CD4-positive, alpha-beta T cell treated with Interleukin-17A for 4 hours (primary cell): ENCODE measurements at regions not wholly inside any gene's neighbourhood (a gene's known extent, or its start where the extent isn't known, plus 50 kb on each side); places are given as distances from the start of the nearest gene placed in this dataset.
"Not testable (repeated sequence)": the region's sequence is repeated elsewhere in the genome, so short reads cannot be mapped to it uniquely, and the experiment has no call there.

Source experiments
- DNase-seq: peaks from one replicate; pipeline ENCODE4 v3.0.0-alpha.2; 2020; ENCODE audit warnings: mixed read lengths

GRCh38 chr12:8396225-8397071, 59.3 kb upstream of the CLEC6A start:
- DNase-seq = peak; percentile 74

- not testable (repeated sequence) for DNase-seq
These were observed 58.4 kb upstream of the CLEC6A start for GRCh38 chr12:8397378-8397777.

- not testable (repeated sequence) for DNase-seq
These were observed 56.2 kb upstream of the CLEC6A start for GRCh38 chr12:8399496-8400034.

GRCh38 chr12:8403834-8404233, 51.9 kb upstream of the CLEC6A start:
- not testable (repeated sequence) for DNase-seq

- not testable (repeated sequence) for DNase-seq
These were observed 51.4 kb upstream of the CLEC6A start for GRCh38 chr12:8404341-8404740.
